ENCODE measurements at regions not wholly inside any gene's neighbourhood (a gene's known extent, or its start where the extent isn't known, plus 50 kb on each side); places are given as distances from the start of the nearest gene placed in this dataset.

- TF ChIP-seq CTCF (conservative IDR thresholded peaks at IDR 0.05) (no peak), ZFX (IDR thresholded peaks at IDR 0.05) (no peak)
- no peak overlapping the region for H3K27ac ChIP-seq
These were observed 175.3 kb upstream of the PCDH18 start for GRCh38 chr4:137707626-137708025.

GRCh38 chr4:137707102-137707620 is 174.9 kb upstream of the PCDH18 start:
- no peak for TF ChIP-seq CTCF (conservative IDR thresholded peaks at IDR 0.05)
- no peak for TF ChIP-seq ZFX (IDR thresholded peaks at IDR 0.05)
- H3K27ac ChIP-seq = no peak overlapping the region

- H3K27ac ChIP-seq = no peak overlapping the region
These were observed 173.0 kb upstream of the PCDH18 start for GRCh38 chr4:137705171-137705783.

GRCh38 chr4:137703195-137703594 is 170.9 kb upstream of the PCDH18 start:
- H3K27ac ChIP-seq = no peak overlapping the region
- no peak for TF ChIP-seq ZFX (IDR thresholded peaks at IDR 0.05)
- no peak for TF ChIP-seq CTCF (conservative IDR thresholded peaks at IDR 0.05)

More at GRCh38 chr4:137705171-137705783, 173.0 kb upstream of the PCDH18 start:
- no peak for TF ChIP-seq ZFX (IDR thresholded peaks at IDR 0.05)
- TF ChIP-seq CTCF (conservative IDR thresholded peaks at IDR 0.05) = no peak

- no peak for TF ChIP-seq CTCF (conservative IDR thresholded peaks at IDR 0.05)
- no peak for TF ChIP-seq ZFX (IDR thresholded peaks at IDR 0.05)
- no peak overlapping the region for H3K27ac ChIP-seq
These were observed 170.2 kb upstream of the PCDH18 start for GRCh38 chr4:137702512-137702911.

GRCh38 chr4:137701401-137701800 is 169.1 kb upstream of the PCDH18 start:
- H3K27ac ChIP-seq = no peak overlapping the region
- no peak for TF ChIP-seq CTCF (conservative IDR thresholded peaks at IDR 0.05)
- no peak for TF ChIP-seq ZFX (IDR thresholded peaks at IDR 0.05)

- no peak for TF ChIP-seq ZFX (IDR thresholded peaks at IDR 0.05)
- no peak for TF ChIP-seq CTCF (conservative IDR thresholded peaks at IDR 0.05)
- no peak overlapping the region for H3K27ac ChIP-seq
These were observed 168.5 kb upstream of the PCDH18 start for GRCh38 chr4:137700751-137701150.
